Suprapubic skin (tissue), 3 donors: ENCODE measurements at regions not wholly inside any gene's neighbourhood (a gene's known extent, or its start where the extent isn't known, plus 50 kb on each side); places are given as distances from the start of the nearest gene placed in this dataset.
"Not testable (repeated sequence)": the region's sequence is repeated elsewhere in the genome, so short reads cannot be mapped to it uniquely, and the experiment has no call there.

ENCODE experiments used
- CTCF ChIP-seq, 2 donors: fragments of 200-600 bp in 1 of 2; fragments of 450-650 bp in 1 of 2; sonication (generic) in 1 of 2; IDR thresholded peaks; one replicate each; pipeline ENCODE4 v1.5.1; 2016 to 2019; ENCODE audit warnings: antibody characterized with exemption in 2 of 2, mild to moderate bottlenecking in 1 of 2, moderate library complexity in 1 of 2
- POLR2A ChIP-seq, 2 donors: fragments of 450-650 bp; IDR thresholded peaks; one replicate each; pipeline ENCODE4 v1.6.1; 2017; ENCODE audit warnings: antibody characterized with exemption in 2 of 2, mild to moderate bottlenecking in 2 of 2, moderate library complexity in 2 of 2

GRCh38 chr3:190176933-190177525 is 56.3 kb upstream of the P3H2 start:
- TF ChIP-seq CTCF, POLR2A (IDR thresholded peaks at IDR 0.05): not testable (repeated sequence)
